ENCODE measurements at regions not wholly inside any gene's neighbourhood (a gene's known extent, or its start where the extent isn't known, plus 50 kb on each side); places are given as distances from the start of the nearest gene placed in this dataset.
A peak's percentile ranks its signal among the peaks of the same experiment; 100 is the strongest.

- WGBS, 2 donors: 91 to 92% methylated on average over 6 of the region's 6 CpGs
- DNase-seq (no peak), ATAC-seq (ENCODE audit: insufficient read depth, low FRiP score) (no peak)
- H3K9ac ChIP-seq (ENCODE audit: insufficient read depth in 1 of 2, low read length in 2 of 2): peak overlapping the region in 1 of 2 donors; percentile 19
- no peaks in the 10 kb centered on the region for H3K27me3 ChIP-seq (ENCODE audit: control insufficient read depth in 3 of 3, insufficient read depth in 3 of 3, low read length in 2 of 3)
- H3K27ac ChIP-seq (ENCODE audit: low read depth in 1 of 2, low read length in 1 of 2): no peak overlapping the region
- TF ChIP-seq, protein P1, sequence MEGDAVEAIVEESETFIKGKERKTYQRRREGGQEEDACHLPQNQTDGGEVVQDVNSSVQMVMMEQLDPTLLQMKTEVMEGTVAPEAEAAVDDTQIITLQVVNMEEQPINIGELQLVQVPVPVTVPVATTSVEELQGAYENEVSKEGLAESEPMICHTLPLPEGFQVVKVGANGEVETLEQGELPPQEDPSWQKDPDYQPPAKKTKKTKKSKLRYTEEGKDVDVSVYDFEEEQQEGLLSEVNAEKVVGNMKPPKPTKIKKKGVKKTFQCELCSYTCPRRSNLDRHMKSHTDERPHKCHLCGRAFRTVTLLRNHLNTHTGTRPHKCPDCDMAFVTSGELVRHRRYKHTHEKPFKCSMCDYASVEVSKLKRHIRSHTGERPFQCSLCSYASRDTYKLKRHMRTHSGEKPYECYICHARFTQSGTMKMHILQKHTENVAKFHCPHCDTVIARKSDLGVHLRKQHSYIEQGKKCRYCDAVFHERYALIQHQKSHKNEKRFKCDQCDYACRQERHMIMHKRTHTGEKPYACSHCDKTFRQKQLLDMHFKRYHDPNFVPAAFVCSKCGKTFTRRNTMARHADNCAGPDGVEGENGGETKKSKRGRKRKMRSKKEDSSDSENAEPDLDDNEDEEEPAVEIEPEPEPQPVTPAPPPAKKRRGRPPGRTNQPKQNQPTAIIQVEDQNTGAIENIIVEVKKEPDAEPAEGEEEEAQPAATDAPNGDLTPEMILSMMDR (IDR thresholded peaks at IDR 0.05; ENCODE audit: control extremely low read depth, extremely low read depth): no peak
- H3K4me1 ChIP-seq (ENCODE audit: control insufficient read depth in 5 of 5, insufficient read depth in 5 of 5, low read length in 5 of 5): no peaks in the 10 kb centered on the region
- H3K36me3 ChIP-seq (ENCODE audit: control insufficient read depth in 4 of 4, insufficient read depth in 4 of 4, low read length in 4 of 4): no peaks in the 10 kb centered on the region
- H3K4me3 ChIP-seq: no peak overlapping the region
- H3K9me3 ChIP-seq (ENCODE audit: control insufficient read depth in 4 of 4, insufficient read depth in 3 of 4, low read length in 3 of 4): peaks cover 0 to under 1% (median 0%) of the 10 kb centered on the region in 4 donors
Observed at GRCh38 chr10:25696013-25696708, 237.9 kb upstream of the MYO3A start.

GRCh38 chr10:25697412-25697811 lies 236.6 kb upstream of the MYO3A start:
- H3K36me3 ChIP-seq (ENCODE audit: control insufficient read depth in 4 of 4, insufficient read depth in 4 of 4, low read length in 4 of 4): no peaks in the 10 kb centered on the region
- no peak overlapping the region for H3K9ac ChIP-seq (ENCODE audit: insufficient read depth in 1 of 2, low read length in 2 of 2)
- WGBS, 2 donors: 78 to 89% methylated on average over 5 of the region's 5 CpGs
- H3K4me1 ChIP-seq (ENCODE audit: control insufficient read depth in 5 of 5, insufficient read depth in 5 of 5, low read length in 5 of 5): no peaks in the 10 kb centered on the region
- no peak overlapping the region for H3K27ac ChIP-seq (ENCODE audit: low read depth in 1 of 2, low read length in 1 of 2)
- no peak overlapping the region for H3K4me3 ChIP-seq
- no peaks in the 10 kb centered on the region for H3K9me3 ChIP-seq (ENCODE audit: control insufficient read depth in 4 of 4, insufficient read depth in 3 of 4, low read length in 3 of 4)
- H3K27me3 ChIP-seq (ENCODE audit: control insufficient read depth in 3 of 3, insufficient read depth in 3 of 3, low read length in 2 of 3): no peaks in the 10 kb centered on the region
- DNase-seq (no peak), ATAC-seq (ENCODE audit: insufficient read depth, low FRiP score) (no peak)
- TF ChIP-seq, protein P1 (IDR thresholded peaks at IDR 0.05; ENCODE audit: control extremely low read depth, extremely low read depth): no peak

GRCh38 chr10:25698638-25699037 lies 235.4 kb upstream of the MYO3A start:
- DNase-seq (no peak), ATAC-seq (ENCODE audit: insufficient read depth, low FRiP score) (no peak)
- Histone ChIP-seq H3K36me3 (ENCODE audit: control insufficient read depth in 4 of 4, insufficient read depth in 4 of 4, low read length in 4 of 4) (no peaks in the 10 kb centered on the region), H3K9ac (ENCODE audit: insufficient read depth in 1 of 2, low read length in 2 of 2) (no peak overlapping the region), H3K4me3 (no peak overlapping the region), H3K9me3 (ENCODE audit: control insufficient read depth in 4 of 4, insufficient read depth in 3 of 4, low read length in 3 of 4) (no peaks in the 10 kb centered on the region), H3K4me1 (ENCODE audit: control insufficient read depth in 5 of 5, insufficient read depth in 5 of 5, low read length in 5 of 5) (no peaks in the 10 kb centered on the region), H3K27me3 (ENCODE audit: control insufficient read depth in 3 of 3, insufficient read depth in 3 of 3, low read length in 2 of 3) (no peaks in the 10 kb centered on the region), H3K27ac (ENCODE audit: low read depth in 1 of 2, low read length in 1 of 2) (no peak overlapping the region)
- TF ChIP-seq, protein P1 (IDR thresholded peaks at IDR 0.05; ENCODE audit: control extremely low read depth, extremely low read depth): no peak
- 69 to 78% methylated on average over 3 of the region's 3 CpGs for WGBS, 2 donors

- ATAC-seq (ENCODE audit: insufficient read depth, low FRiP score): no peak
- whole genome bisulfite sequencing, 2 donors: 97 to 99% methylated on average over 2 of the region's 2 CpGs
- no peaks in the 10 kb centered on the region for H3K4me1 ChIP-seq (ENCODE audit: control insufficient read depth in 5 of 5, insufficient read depth in 5 of 5, low read length in 5 of 5)
Observed at GRCh38 chr10:25699631-25700030, 234.4 kb upstream of the MYO3A start.

More at GRCh38 chr10:25699631-25700030, 234.4 kb upstream of the MYO3A start:
- no peak overlapping the region for H3K4me3 ChIP-seq
- H3K36me3 ChIP-seq (ENCODE audit: control insufficient read depth in 4 of 4, insufficient read depth in 4 of 4, low read length in 4 of 4): no peaks in the 10 kb centered on the region
- H3K27me3 ChIP-seq (ENCODE audit: control insufficient read depth in 3 of 3, insufficient read depth in 3 of 3, low read length in 2 of 3): no peaks in the 10 kb centered on the region
- DNase-seq: no peak
- TF ChIP-seq, protein P1 (IDR thresholded peaks at IDR 0.05; ENCODE audit: control extremely low read depth, extremely low read depth): no peak
- H3K9me3 ChIP-seq (ENCODE audit: control insufficient read depth in 4 of 4, insufficient read depth in 3 of 4, low read length in 3 of 4): no peaks in the 10 kb centered on the region
- no peak overlapping the region for H3K9ac ChIP-seq (ENCODE audit: insufficient read depth in 1 of 2, low read length in 2 of 2)
- no peak overlapping the region for H3K27ac ChIP-seq (ENCODE audit: low read depth in 1 of 2, low read length in 1 of 2)
